Neural progenitor cell (in vitro differentiated cells): ENCODE measurements at regions not wholly inside any gene's neighbourhood (a gene's known extent, or its start where the extent isn't known, plus 50 kb on each side); places are given as distances from the start of the nearest gene placed in this dataset.

Source experiments
- EZH2 ChIP-seq: fragments of 200-600 bp; sonication (generic); IDR thresholded peaks from 2 replicates; pipeline ENCODE4 v1.6.1; 2017; ENCODE audit warnings: antibody characterized with exemption, mild to moderate bottlenecking, moderate library complexity
- EZH2phosphoT487 ChIP-seq: fragments of 200-600 bp; sonication (generic); IDR thresholded peaks from 2 replicates; pipeline ENCODE4 v1.6.1; 2017; ENCODE audit warnings: antibody characterized with exemption
- TF ChIP-seq, protein P1 (sequence below): fragments of 200-600 bp; sonication (generic); IDR thresholded peaks from 2 replicates; pipeline ENCODE4 v1.5.1; 2017; ENCODE audit warnings: antibody characterized with exemption, mild to moderate bottlenecking

DNA sequence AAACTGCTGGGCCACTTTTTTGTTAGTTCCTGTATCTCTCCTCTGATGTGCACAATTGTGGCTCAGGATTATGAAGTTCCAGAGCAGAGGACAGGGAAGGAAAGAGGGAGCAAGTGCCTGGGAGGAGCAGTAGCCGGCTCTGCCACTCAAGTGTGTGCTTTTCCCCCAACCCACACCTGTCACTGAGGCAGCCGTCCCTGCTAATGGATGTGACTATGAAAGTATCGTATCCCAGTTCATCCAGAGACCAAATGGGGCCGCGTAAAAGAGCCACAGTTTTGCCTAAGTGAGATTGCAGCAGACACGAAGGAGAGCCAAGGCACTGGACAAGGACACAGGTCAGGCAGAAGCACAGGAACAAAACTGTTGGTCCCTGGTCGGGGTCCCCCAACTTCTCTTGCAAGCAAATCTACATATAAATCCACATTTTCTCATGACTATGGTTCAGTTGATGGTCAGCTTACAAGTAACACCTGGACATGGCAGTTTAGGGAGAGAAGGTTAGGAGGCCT, 204.7 kb downstream of the RHOU start:
- TF ChIP-seq, protein P1, sequence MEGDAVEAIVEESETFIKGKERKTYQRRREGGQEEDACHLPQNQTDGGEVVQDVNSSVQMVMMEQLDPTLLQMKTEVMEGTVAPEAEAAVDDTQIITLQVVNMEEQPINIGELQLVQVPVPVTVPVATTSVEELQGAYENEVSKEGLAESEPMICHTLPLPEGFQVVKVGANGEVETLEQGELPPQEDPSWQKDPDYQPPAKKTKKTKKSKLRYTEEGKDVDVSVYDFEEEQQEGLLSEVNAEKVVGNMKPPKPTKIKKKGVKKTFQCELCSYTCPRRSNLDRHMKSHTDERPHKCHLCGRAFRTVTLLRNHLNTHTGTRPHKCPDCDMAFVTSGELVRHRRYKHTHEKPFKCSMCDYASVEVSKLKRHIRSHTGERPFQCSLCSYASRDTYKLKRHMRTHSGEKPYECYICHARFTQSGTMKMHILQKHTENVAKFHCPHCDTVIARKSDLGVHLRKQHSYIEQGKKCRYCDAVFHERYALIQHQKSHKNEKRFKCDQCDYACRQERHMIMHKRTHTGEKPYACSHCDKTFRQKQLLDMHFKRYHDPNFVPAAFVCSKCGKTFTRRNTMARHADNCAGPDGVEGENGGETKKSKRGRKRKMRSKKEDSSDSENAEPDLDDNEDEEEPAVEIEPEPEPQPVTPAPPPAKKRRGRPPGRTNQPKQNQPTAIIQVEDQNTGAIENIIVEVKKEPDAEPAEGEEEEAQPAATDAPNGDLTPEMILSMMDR: no peak
- TF ChIP-seq EZH2phosphoT487: no peak
- TF ChIP-seq EZH2: no peak
